Mucosa of descending colon (tissue), 3 donors: ENCODE measurements at regions not wholly inside any gene's neighbourhood (a gene's known extent, or its start where the extent isn't known, plus 50 kb on each side); places are given as distances from the start of the nearest gene placed in this dataset.
"Not testable (repeated sequence)": the region's sequence is repeated elsewhere in the genome, so short reads cannot be mapped to it uniquely, and the experiment has no call there.

ENCODE experiments used
- ATAC-seq: fragments of 200-7000 bp; cut with Tn5 transposase; one replicate; pipeline ENCODE4 v1.9.1; 2020; ENCODE audit warnings: mild to moderate bottlenecking, moderate library complexity
- DNase-seq, 3 donors: peaks; one replicate each; pipeline ENCODE4 v3.0.0-alpha.2; 2020
- H3K36me3 ChIP-seq: fragments of 200-600 bp; one replicate; pipeline ENCODE4 v1.8.0; 2021; ENCODE audit warnings: low read depth, mild to moderate bottlenecking
- H3K4me1 ChIP-seq: fragments of 200-600 bp; one replicate; pipeline ENCODE4 v1.8.0; 2021; ENCODE audit warnings: low read depth, mild to moderate bottlenecking
- H3K4me3 ChIP-seq: fragments of 200-600 bp; one replicate; pipeline ENCODE4 v1.8.0; 2021; ENCODE audit warnings: mild to moderate bottlenecking
- H3K9me3 ChIP-seq: fragments of 200-600 bp; one replicate; pipeline ENCODE4 v1.8.0; 2021; ENCODE audit warnings: mild to moderate bottlenecking
- CTCF ChIP-seq: fragments of 200-600 bp; IDR thresholded peaks from one replicate; pipeline ENCODE4 v1.8.0; 2022; ENCODE audit warnings: antibody characterized with exemption, mild to moderate bottlenecking
- intact Hi-C, 2 donors: fragments of 100-400 bp; cut with DNase I in 1 of 2; cut with micrococcal nuclease in 1 of 2; formaldehyde crosslinking; loops; one replicate each; pipeline versions ENCODE4 v1.11.0 to v1.11.1; 2022; cut with DNase I, micrococcal nuclease
- donor health status: DM: no; HTN: no; CAD: no; lungs with moderate emphysema.
- donor health status: DM: no; HTN: no; CAD: no.
- donor health status: DM: no; HTN: yes; CAD: no.

GRCh38 chr13:60273971-60274527 lies 110.3 kb upstream of the DIAPH3 start:
- Histone ChIP-seq H3K4me1 (no peaks in the 10 kb centered on the region), H3K9me3 (no peaks in the 10 kb centered on the region), H3K36me3 (no peaks in the 10 kb centered on the region), H3K4me3 (no peak overlapping the region)
- intact Hi-C loops: no loop called here
- DNase-seq (no peak), ATAC-seq (no peak)
- TF ChIP-seq CTCF: no peak

- H3K36me3 ChIP-seq: no peaks in the 10 kb centered on the region
- no peaks in the 10 kb centered on the region for H3K9me3 ChIP-seq
- intact Hi-C loops: no loop called here
- DNase-seq (no peak), ATAC-seq (no peak)
- no peaks in the 10 kb centered on the region for H3K4me1 ChIP-seq
- H3K4me3 ChIP-seq: no peak overlapping the region
- TF ChIP-seq CTCF: no peak
These were observed 110.9 kb upstream of the DIAPH3 start for GRCh38 chr13:60274655-60275054.

GRCh38 chr13:60275208-60275607 lies 111.5 kb upstream of the DIAPH3 start:
- no peak for ATAC-seq
- DNase-seq: no peak
- TF ChIP-seq CTCF: no peak
- intact Hi-C loops: no loop called here
- no peaks in the 10 kb centered on the region for H3K9me3 ChIP-seq
- H3K4me1 ChIP-seq: no peaks in the 10 kb centered on the region
- no peaks in the 10 kb centered on the region for H3K36me3 ChIP-seq
- H3K4me3 ChIP-seq: no peak overlapping the region

- intact Hi-C loops, H3K4me1 ChIP-seq, DNase-seq, H3K36me3 ChIP-seq, H3K4me3 ChIP-seq, H3K9me3 ChIP-seq, ATAC-seq: not testable (repeated sequence)
These were observed 116.5 kb upstream of the TDRD3 start for GRCh38 chr13:60280524-60280923.

GRCh38 chr13:60282186-60282585 lies 114.8 kb upstream of the TDRD3 start:
- intact Hi-C loops: no loop called here
- no peak for ATAC-seq
- no peak for DNase-seq
- Histone ChIP-seq H3K4me3 (no peak overlapping the region), H3K9me3 (no peaks in the 10 kb centered on the region), H3K36me3 (no peaks in the 10 kb centered on the region), H3K4me1 (no peaks in the 10 kb centered on the region)
- no peak for TF ChIP-seq CTCF

GRCh38 chr13:60282708-60283107 lies 114.3 kb upstream of the TDRD3 start:
- no peak for ATAC-seq
- no peak for TF ChIP-seq CTCF
- DNase-seq: no peak
- no peaks in the 10 kb centered on the region for H3K9me3 ChIP-seq
- no peaks in the 10 kb centered on the region for H3K36me3 ChIP-seq
- no peaks in the 10 kb centered on the region for H3K4me1 ChIP-seq
- intact Hi-C loops: no loop called here
- no peak overlapping the region for H3K4me3 ChIP-seq
